HG03025 (cell line): ENCODE measurements at regions not wholly inside any gene's neighbourhood (a gene's known extent, or its start where the extent isn't known, plus 50 kb on each side); places are given as distances from the start of the nearest gene placed in this dataset.

Experiments
- ATAC-seq: cut with Tn5 transposase; IDR thresholded peaks from one replicate; pipeline ENCODE4 v1.9.1; 2021; ENCODE audit warnings: mild to moderate bottlenecking, moderate library complexity; ENCODE audit not compliant: unreplicated experiment, low FRiP score

GRCh38 chr13:104595511-104595910, 1529.3 kb upstream of the SLC10A2 start:
- no peak for ATAC-seq

- ATAC-seq, result no peak
Observed at GRCh38 chr13:104594806-104595205, 1528.6 kb upstream of the SLC10A2 start.

- ATAC-seq, result no peak
Observed at GRCh38 chr13:104593693-104594092, 1527.5 kb upstream of the SLC10A2 start.

DNA sequence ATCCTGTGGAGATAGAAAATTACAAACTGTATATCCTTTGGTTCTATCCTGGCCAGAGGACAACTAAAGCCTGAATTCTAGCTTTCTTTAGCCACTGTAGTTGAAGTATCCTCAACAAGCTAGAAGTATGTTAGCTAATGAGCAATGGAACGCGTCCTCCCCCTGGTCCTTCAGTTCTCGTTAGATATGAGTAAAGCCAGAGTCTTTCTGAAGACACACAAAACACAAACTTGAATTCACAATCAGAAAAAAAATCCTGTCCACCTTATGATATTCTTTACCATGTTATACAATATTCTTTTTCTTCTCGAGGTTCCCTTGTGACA, 1527.0 kb upstream of the SLC10A2 start:
- ATAC-seq, result no peak

- no peak for ATAC-seq
Observed at GRCh38 chr13:104592545-104593250, 1526.5 kb upstream of the SLC10A2 start.

GRCh38 chr13:104592127-104592526, 1525.9 kb upstream of the SLC10A2 start:
- ATAC-seq, result no peak

- no peak for ATAC-seq
Observed at GRCh38 chr13:104586051-104586746, 1520.0 kb upstream of the SLC10A2 start.

DNA sequence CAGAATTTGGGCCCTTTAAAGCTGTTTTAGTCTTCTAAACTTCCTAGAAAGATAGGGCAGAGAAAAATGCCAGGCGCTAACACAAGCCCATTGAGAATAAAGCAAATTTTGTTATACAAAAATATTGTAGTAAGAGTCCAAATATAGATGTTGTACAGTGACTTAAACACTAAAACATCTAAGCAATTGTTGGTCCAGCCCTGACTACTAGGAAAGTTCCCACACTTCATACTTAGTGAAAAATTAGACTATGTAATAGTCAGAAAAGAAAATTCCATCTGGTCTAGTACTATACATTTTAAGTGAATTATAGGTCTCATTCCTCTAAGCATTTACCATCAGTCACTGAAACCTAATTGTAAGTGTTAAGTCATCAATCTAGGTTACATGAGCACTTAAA, 1518.3 kb upstream of the SLC10A2 start:
- no peak for ATAC-seq

GRCh38 chr13:104580931-104581330, 1514.7 kb upstream of the SLC10A2 start:
- ATAC-seq, result no peak

- no peak for ATAC-seq
Observed at GRCh38 chr13:104577071-104577815, 1511.0 kb upstream of the SLC10A2 start.

DNA sequence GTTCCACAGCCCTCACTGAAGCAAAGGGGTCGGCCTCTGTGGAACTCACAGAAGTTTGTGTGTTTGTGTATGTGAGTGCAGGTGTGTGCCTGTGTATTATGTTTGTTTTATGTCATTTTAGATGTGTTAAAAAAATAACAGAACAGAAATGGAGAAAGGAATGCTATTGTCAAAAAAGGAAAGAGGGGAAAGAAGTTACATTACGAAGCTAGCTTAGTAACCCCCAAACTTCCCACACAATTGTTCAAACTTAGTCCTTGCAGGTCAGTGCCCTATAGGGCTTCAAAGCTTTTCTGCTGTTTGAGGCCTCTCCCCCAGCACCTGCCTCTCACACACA, 1505.6 kb upstream of the SLC10A2 start:
- no peak for ATAC-seq

- ATAC-seq, result no peak
Observed at GRCh38 chr13:104571161-104571892, 1505.1 kb upstream of the SLC10A2 start.

DNA sequence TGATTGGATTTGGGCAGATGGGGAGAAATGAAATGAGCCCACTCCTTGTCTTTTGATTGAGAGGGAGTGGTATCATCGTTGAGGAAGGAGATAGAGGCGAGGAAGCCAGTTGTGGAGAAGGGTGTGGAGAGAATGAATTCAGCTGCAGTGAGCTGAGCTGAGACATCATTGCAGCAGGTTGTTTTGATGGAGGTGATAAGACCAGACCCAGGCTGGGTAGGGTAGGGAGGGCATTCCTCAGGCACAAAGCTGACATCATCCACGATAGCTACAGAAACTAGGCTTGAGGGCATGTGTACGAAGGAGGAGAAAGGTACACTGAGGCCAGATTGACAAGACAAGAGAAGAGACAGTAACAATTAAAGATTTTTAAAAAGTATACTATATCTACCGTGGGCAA, 1500.9 kb upstream of the SLC10A2 start:
- ATAC-seq, result no peak

GRCh38 chr13:104565888-104566287, 1499.7 kb upstream of the SLC10A2 start:
- no peak for ATAC-seq

DNA sequence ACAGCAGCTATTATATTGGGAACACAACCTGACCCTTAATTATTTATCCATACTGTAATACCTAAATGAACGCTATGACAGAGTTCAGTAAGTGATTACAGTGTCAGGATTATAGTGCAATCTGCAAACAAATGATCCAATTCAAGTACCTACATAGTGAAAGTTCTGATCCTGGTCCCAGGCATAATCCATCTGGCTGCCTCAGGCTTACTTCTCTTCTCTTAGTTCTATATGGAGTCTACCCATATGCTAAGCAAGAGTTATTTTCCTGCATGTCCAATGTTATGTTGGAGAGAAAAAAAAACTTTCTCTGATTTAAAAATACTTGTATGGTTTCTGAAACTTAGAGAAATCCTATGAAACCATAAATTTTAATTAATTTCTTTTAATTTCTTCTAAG, 1487.7 kb upstream of the SLC10A2 start:
- ATAC-seq, result no peak

DNA sequence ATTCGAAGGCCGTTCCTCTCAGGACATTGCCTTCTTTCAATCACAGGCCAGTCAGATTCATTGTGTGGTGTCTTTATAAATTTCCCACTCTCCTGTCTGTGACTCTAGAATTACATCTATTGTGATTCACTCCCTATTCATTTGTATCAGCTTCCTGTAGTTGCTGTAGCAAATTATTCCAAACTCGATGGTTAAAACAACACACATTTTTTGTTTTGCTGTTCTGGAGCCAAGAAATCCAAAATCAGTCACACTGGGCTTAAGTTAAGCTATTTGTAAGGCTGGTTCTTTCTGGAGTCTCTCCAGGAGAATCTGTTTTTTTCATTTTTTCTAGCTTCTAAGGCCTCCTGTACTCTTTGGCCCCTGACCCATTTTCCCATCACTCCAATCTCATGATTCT, 1487.0 kb upstream of the SLC10A2 start:
- ATAC-seq, result no peak

GRCh38 chr13:104534847-104535246, 1468.6 kb upstream of the SLC10A2 start:
- no peak for ATAC-seq

GRCh38 chr13:104532132-104532531, 1465.9 kb upstream of the SLC10A2 start:
- ATAC-seq, result no peak

- ATAC-seq, result no peak
Observed at GRCh38 chr13:104530741-104531140, 1464.5 kb upstream of the SLC10A2 start.

DNA sequence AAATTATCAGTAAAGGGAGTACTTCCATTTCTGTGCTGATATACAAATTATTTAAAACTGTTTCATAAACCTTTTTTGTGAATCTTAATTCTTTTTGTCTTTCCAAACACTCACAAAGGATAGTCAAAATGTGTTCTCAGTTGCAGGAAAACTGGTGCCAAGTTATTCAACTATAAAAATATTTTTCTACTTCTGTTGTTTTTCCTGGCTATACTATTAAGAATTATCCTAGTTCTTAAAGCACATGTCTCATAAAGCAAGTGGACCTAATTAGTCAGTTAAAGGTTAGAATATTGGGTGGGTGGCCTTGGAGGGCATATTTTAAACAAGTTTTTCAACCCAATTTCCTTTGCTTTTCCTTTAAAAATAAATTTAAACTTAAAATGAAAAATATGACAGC, 1460.3 kb upstream of the SLC10A2 start:
- ATAC-seq, result no peak

DNA sequence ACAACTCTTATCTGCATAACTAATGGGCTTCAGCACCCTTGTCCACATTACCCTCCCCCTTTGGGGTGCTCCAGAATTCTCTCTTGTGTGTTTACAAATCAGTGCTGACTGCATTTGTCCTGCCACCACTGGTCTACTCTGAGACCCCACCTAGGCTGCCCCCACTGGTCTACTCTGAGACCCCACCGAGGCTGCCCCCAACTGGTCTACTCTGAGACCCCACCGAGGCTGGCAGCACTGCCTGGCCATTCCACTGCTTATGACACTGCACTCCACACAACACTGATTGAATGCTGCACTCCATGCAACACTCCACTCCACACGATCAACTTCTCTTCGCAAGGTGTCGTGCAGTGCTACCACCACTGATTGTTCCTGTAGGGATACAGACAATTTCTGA, 1459.2 kb upstream of the SLC10A2 start:
- no peak for ATAC-seq
